ENCODE measurements at regions not wholly inside any gene's neighbourhood (a gene's known extent, or its start where the extent isn't known, plus 50 kb on each side); places are given as distances from the start of the nearest gene placed in this dataset.

GRCh38 chr17:77482375-77483127 is 341.8 kb downstream of the SEC14L1 start:
- no peak overlapping the region for H3K4me2 ChIP-seq
- no peaks in the 10 kb centered on the region for H3K27me3 ChIP-seq (ENCODE audit: insufficient read depth, low read depth)
- H3K9ac ChIP-seq: no peak overlapping the region
- peaks cover 58% of the 10 kb centered on the region; the same call in 1 of the 2 replicates for H3K79me2 ChIP-seq (ENCODE audit: insufficient read depth, low read depth)
- no peak overlapping the region for H2AFZ ChIP-seq (ENCODE audit: low read depth)
- no peaks in the 10 kb centered on the region; the same call in 1 of the 2 replicates for H3K36me3 ChIP-seq (ENCODE audit: insufficient read depth)
- no peak for TF ChIP-seq CTCF (conservative IDR thresholded peaks at IDR 0.05; ENCODE audit: low read depth, low read length)
- H3K4me3 ChIP-seq (IDR thresholded peaks at IDR 0.05; ENCODE audit: insufficient read depth, low read depth, low read length): no peak overlapping the region
- no peaks in the 10 kb centered on the region for H3K4me1 ChIP-seq (ENCODE audit: low read depth, poor library complexity, severe bottlenecking)
- no peaks in the 10 kb centered on the region for H4K20me1 ChIP-seq (ENCODE audit: insufficient read depth)
- no peak overlapping the region for H3K27ac ChIP-seq

- no peak overlapping the region for H3K4me2 ChIP-seq
- H3K4me3 ChIP-seq (IDR thresholded peaks at IDR 0.05; ENCODE audit: insufficient read depth, low read depth, low read length): no peak overlapping the region
- no peak overlapping the region for H2AFZ ChIP-seq (ENCODE audit: low read depth)
- no peaks in the 10 kb centered on the region for H3K4me1 ChIP-seq (ENCODE audit: low read depth, poor library complexity, severe bottlenecking)
- H4K20me1 ChIP-seq (ENCODE audit: insufficient read depth): no peaks in the 10 kb centered on the region
- TF ChIP-seq CTCF (conservative IDR thresholded peaks at IDR 0.05; ENCODE audit: low read depth, low read length): no peak
- H3K9ac ChIP-seq: no peak overlapping the region
- H3K79me2 ChIP-seq (ENCODE audit: insufficient read depth, low read depth): peaks cover 52% of the 10 kb centered on the region; the same call in 1 of the 2 replicates
- no peaks in the 10 kb centered on the region; the same call in 1 of the 2 replicates for H3K36me3 ChIP-seq (ENCODE audit: insufficient read depth)
- no peak overlapping the region for H3K27ac ChIP-seq
- H3K27me3 ChIP-seq (ENCODE audit: insufficient read depth, low read depth): no peaks in the 10 kb centered on the region
Observed at GRCh38 chr17:77483128-77483598, 342.4 kb downstream of the SEC14L1 start.

- Histone ChIP-seq H3K4me1 (ENCODE audit: low read depth, poor library complexity, severe bottlenecking) (no peaks in the 10 kb centered on the region), H3K4me2 (no peak overlapping the region), H3K9ac (no peak overlapping the region), H2AFZ (ENCODE audit: low read depth) (no peak overlapping the region), H4K20me1 (ENCODE audit: insufficient read depth) (no peaks in the 10 kb centered on the region), H3K27me3 (ENCODE audit: insufficient read depth, low read depth) (no peaks in the 10 kb centered on the region), H3K36me3 (ENCODE audit: insufficient read depth) (no peaks in the 10 kb centered on the region; the same call in 1 of the 2 replicates), H3K27ac (no peak overlapping the region), H3K79me2 (ENCODE audit: insufficient read depth, low read depth) (peaks cover 42% of the 10 kb centered on the region; the same call in 1 of the 2 replicates), H3K4me3 (IDR thresholded peaks at IDR 0.05; ENCODE audit: insufficient read depth, low read depth, low read length) (no peak overlapping the region)
- TF ChIP-seq CTCF (conservative IDR thresholded peaks at IDR 0.05; ENCODE audit: low read depth, low read length): no peak
Observed at GRCh38 chr17:77484111-77484510, 343.3 kb downstream of the SEC14L1 start.

GRCh38 chr17:77485089-77485833 is 344.5 kb downstream of the SEC14L1 start:
- Histone ChIP-seq H2AFZ (ENCODE audit: low read depth) (no peak overlapping the region), H3K9ac (no peak overlapping the region), H3K4me2 (no peak overlapping the region), H3K4me3 (IDR thresholded peaks at IDR 0.05; ENCODE audit: insufficient read depth, low read depth, low read length) (no peak overlapping the region), H3K27me3 (ENCODE audit: insufficient read depth, low read depth) (no peaks in the 10 kb centered on the region), H3K27ac (no peak overlapping the region), H3K36me3 (ENCODE audit: insufficient read depth) (no peaks in the 10 kb centered on the region; the same call in 1 of the 2 replicates), H3K4me1 (ENCODE audit: low read depth, poor library complexity, severe bottlenecking) (no peaks in the 10 kb centered on the region), H3K79me2 (ENCODE audit: insufficient read depth, low read depth) (peaks cover 33% of the 10 kb centered on the region; the same call in 1 of the 2 replicates), H4K20me1 (ENCODE audit: insufficient read depth) (no peaks in the 10 kb centered on the region)
- TF ChIP-seq CTCF (conservative IDR thresholded peaks at IDR 0.05; ENCODE audit: low read depth, low read length): no peak
